ENCODE measurements at regions not wholly inside any gene's neighbourhood (a gene's known extent, or its start where the extent isn't known, plus 50 kb on each side); places are given as distances from the start of the nearest gene placed in this dataset.

GRCh38 chr16:29230671-29231096, 175.8 kb downstream of the NPIPB11 start:
- TF ChIP-seq CTCF (IDR thresholded peaks at IDR 0.05) (no peak), POLR2A (IDR thresholded peaks at IDR 0.05) (no peak), POLR2AphosphoS5 (IDR thresholded peaks at IDR 0.05) (no peak)

All from transverse colon (tissue), 4 donors.